SU-DHL-6 (cell line): ENCODE measurements at regions not wholly inside any gene's neighbourhood (a gene's known extent, or its start where the extent isn't known, plus 50 kb on each side); places are given as distances from the start of the nearest gene placed in this dataset.

Source experiments
- H2AFZ ChIP-seq: fragments of 200-600 bp; sonication (generic); 2 replicates; pipeline ENCODE4 v1.6.1; 2014; ENCODE audit warnings: low read depth, mild to moderate bottlenecking, moderate library complexity, mixed read lengths, antibody characterized with exemption, low read length; ENCODE audit not compliant: severe bottlenecking
- H3F3A ChIP-seq: fragments of 200-600 bp; shearing (Covaris generic); 2 replicates; pipeline ENCODE4 v1.6.0; 2016; ENCODE audit warnings: antibody characterized with exemption, mild to moderate bottlenecking; ENCODE audit not compliant: insufficient read depth
- H3K27ac ChIP-seq: fragments of 200-600 bp; sonication (generic); 2 replicates; pipeline ENCODE4 v1.5.1; 2016; ENCODE audit warnings: low read depth, mild to moderate bottlenecking, low read length, moderate library complexity, mixed read lengths
- H3K27me3 ChIP-seq: fragments of 200-600 bp; sonication (generic), shearing (Covaris generic); 2 replicates; pipeline ENCODE4 v1.6.0; 2014; ENCODE audit warnings: mild to moderate bottlenecking, low read length
- H3K36me3 ChIP-seq: fragments of 200-600 bp; sonication (generic); 2 replicates; pipeline ENCODE4 v1.6.1; 2014; ENCODE audit warnings: mild to moderate bottlenecking, low read length, mixed read lengths
- H3K4me2 ChIP-seq: fragments of 300-600, 200-600 bp; shearing (Covaris generic), sonication (generic); 2 replicates; pipeline ENCODE4 v1.6.0; 2014; ENCODE audit warnings: low read length, low read depth, mild to moderate bottlenecking; ENCODE audit not compliant: poor library complexity, severe bottlenecking
- H3K4me3 ChIP-seq: fragments of 200-600 bp; sonication (generic); 2 replicates; pipeline ENCODE4 v1.5.1; 2014; ENCODE audit warnings: antibody characterized with exemption, low read length, mild to moderate bottlenecking, mixed read lengths; ENCODE audit not compliant: insufficient read depth, poor library complexity, severe bottlenecking
- H3K79me2 ChIP-seq: fragments of 200-600 bp; sonication (generic); 2 replicates; pipeline ENCODE4 v1.6.1; 2014; ENCODE audit warnings: mild to moderate bottlenecking, low read length, moderate library complexity; ENCODE audit not compliant: insufficient read depth
- H3K9ac ChIP-seq: fragments of 200-600 bp; sonication (generic); 2 replicates; pipeline ENCODE4 v1.7.0; 2014; ENCODE audit warnings: mild to moderate bottlenecking, low read length
- H3K9me2 ChIP-seq: fragments of 200-600 bp; sonication (generic); replicated peaks from 2 replicates; pipeline ENCODE4 v1.6.1; 2014; ENCODE audit warnings: low read length; ENCODE audit not compliant: insufficient read depth
- H3K9me3 ChIP-seq: fragments of 200-600 bp; sonication (generic); 2 replicates; pipeline ENCODE4 v1.6.1; 2014; ENCODE audit warnings: low read length, mixed read lengths; ENCODE audit not compliant: insufficient read depth
- H4K20me1 ChIP-seq: fragments of 200-600 bp; sonication (generic); 2 replicates; pipeline ENCODE4 v1.6.1; 2014; ENCODE audit warnings: low read depth, mild to moderate bottlenecking, antibody characterized with exemption, low read length, moderate library complexity, mixed read lengths
- EZH2phosphoT487 ChIP-seq: fragments of 200-600 bp; sonication (generic), shearing (Covaris generic); conservative IDR thresholded peaks from 2 replicates; pipeline ENCODE4 v1.6.1; 2018; ENCODE audit warnings: mild to moderate bottlenecking, antibody characterized with exemption, low read length, moderate library complexity, mixed read lengths
- TF ChIP-seq, protein P1 (sequence below): fragments of 200-600 bp; sonication (generic); IDR thresholded peaks from one replicate; pipeline ENCODE4 v1.5.1; 2017; ENCODE audit warnings: antibody characterized with exemption, mild to moderate bottlenecking, low read length, moderate library complexity; ENCODE audit not compliant: insufficient read depth, poor library complexity, severe bottlenecking

DNA sequence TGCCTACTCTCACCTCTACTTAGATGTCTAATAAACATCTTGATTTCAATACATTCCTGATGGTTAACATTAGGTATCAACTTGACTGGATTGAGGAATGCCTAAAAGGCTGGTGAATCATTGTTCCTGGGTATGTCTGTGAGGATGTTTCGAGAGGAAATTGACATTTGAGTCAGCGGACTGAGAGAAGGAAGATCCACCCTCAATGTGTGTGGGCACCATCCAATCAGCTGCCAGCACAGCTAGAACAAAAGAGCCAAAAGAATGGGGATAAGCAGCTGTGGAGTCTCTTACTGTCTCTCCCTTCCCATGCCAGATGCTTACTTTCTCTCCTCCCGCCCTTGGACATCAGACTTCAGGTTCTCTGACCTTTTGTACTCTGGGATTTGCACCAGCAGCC lies 128.6 kb upstream of the HS3ST5 start:
- H3K4me2 ChIP-seq: no peak overlapping the region

DNA sequence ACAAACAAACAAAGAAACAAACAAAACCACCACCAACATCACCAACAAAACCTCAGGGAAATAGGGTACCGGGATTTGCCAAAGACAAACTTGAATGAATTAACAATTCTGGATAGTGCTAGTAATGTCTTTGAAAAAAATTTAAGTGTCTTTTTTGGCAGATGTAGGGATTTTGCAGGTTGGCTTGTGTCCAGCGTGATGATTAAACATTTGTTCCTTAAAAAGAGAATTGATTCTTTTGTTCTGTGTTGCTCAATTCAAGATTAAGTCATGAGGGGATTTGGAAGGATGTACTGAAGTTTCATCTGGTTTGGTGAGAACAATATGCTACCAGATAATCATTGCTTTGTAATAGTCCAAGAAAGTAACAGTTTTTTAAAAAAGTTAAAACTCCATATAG lies 125.1 kb upstream of the HS3ST5 start:
- Histone ChIP-seq H2AFZ (no peak overlapping the region), H3K9ac (no peak overlapping the region), H3F3A (no peaks in the 10 kb centered on the region), H4K20me1 (no peaks in the 10 kb centered on the region), H3K36me3 (no peaks in the 10 kb centered on the region), H3K4me2 (no peak overlapping the region), H3K9me3 (no peaks in the 10 kb centered on the region), H3K27me3 (no peaks in the 10 kb centered on the region), H3K79me2 (no peaks in the 10 kb centered on the region), H3K27ac (no peak overlapping the region), H3K9me2 (no peaks in the 10 kb centered on the region), H3K4me3 (no peak overlapping the region)
- no peak for TF ChIP-seq EZH2phosphoT487
- TF ChIP-seq, protein P1, sequence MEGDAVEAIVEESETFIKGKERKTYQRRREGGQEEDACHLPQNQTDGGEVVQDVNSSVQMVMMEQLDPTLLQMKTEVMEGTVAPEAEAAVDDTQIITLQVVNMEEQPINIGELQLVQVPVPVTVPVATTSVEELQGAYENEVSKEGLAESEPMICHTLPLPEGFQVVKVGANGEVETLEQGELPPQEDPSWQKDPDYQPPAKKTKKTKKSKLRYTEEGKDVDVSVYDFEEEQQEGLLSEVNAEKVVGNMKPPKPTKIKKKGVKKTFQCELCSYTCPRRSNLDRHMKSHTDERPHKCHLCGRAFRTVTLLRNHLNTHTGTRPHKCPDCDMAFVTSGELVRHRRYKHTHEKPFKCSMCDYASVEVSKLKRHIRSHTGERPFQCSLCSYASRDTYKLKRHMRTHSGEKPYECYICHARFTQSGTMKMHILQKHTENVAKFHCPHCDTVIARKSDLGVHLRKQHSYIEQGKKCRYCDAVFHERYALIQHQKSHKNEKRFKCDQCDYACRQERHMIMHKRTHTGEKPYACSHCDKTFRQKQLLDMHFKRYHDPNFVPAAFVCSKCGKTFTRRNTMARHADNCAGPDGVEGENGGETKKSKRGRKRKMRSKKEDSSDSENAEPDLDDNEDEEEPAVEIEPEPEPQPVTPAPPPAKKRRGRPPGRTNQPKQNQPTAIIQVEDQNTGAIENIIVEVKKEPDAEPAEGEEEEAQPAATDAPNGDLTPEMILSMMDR: no peak

More for the DNA sequence above, 128.6 kb upstream of the HS3ST5 start:
- no peaks in the 10 kb centered on the region for H3K36me3 ChIP-seq
- TF ChIP-seq, protein P1: no peak
- no peak for TF ChIP-seq EZH2phosphoT487
- H3K27me3 ChIP-seq: no peaks in the 10 kb centered on the region
- H4K20me1 ChIP-seq: no peaks in the 10 kb centered on the region
- no peak overlapping the region for H3K9ac ChIP-seq
- no peak overlapping the region for H2AFZ ChIP-seq
- H3K4me3 ChIP-seq: no peak overlapping the region
- no peak overlapping the region for H3K27ac ChIP-seq
- no peaks in the 10 kb centered on the region for H3K79me2 ChIP-seq
- no peaks in the 10 kb centered on the region for H3K9me3 ChIP-seq
- H3F3A ChIP-seq: no peaks in the 10 kb centered on the region
- no peaks in the 10 kb centered on the region for H3K9me2 ChIP-seq

DNA sequence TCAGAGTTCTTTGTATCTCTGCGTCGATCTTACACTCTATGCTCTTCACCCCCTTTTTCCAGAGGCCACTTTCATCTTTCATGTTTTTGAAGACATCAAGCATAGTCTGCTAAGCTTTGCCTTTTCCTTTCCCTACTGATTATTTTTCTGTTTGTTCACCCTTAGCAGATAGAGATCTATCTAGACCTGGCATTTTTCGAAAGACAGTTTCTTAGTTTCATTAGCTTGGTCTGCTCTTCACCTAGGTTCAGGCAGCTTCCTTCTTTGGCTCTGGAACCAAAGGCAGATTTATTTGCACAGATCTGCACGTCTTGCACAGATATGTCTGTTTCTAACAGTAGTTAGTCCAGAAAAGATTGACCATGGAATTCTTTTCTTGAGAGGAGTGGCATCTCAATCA lies 122.7 kb upstream of the HS3ST5 start:
- H3K4me2 ChIP-seq: no peak overlapping the region
- H3K9ac ChIP-seq: no peak overlapping the region
- H3K79me2 ChIP-seq: no peaks in the 10 kb centered on the region
- no peaks in the 10 kb centered on the region for H3K36me3 ChIP-seq
- no peak for TF ChIP-seq EZH2phosphoT487
- TF ChIP-seq, protein P1: no peak
- H3K27ac ChIP-seq: no peak overlapping the region
- no peaks in the 10 kb centered on the region for H3K9me2 ChIP-seq
- no peaks in the 10 kb centered on the region for H4K20me1 ChIP-seq
- H3K9me3 ChIP-seq: no peaks in the 10 kb centered on the region
- H3K4me3 ChIP-seq: no peak overlapping the region
- no peak overlapping the region for H2AFZ ChIP-seq
- H3F3A ChIP-seq: no peaks in the 10 kb centered on the region
- no peaks in the 10 kb centered on the region for H3K27me3 ChIP-seq
